AG04449 (cell line): ENCODE measurements at regions not wholly inside any gene's neighbourhood (a gene's known extent, or its start where the extent isn't known, plus 50 kb on each side); places are given as distances from the start of the nearest gene placed in this dataset.

Source experiments
- CTCF ChIA-PET: fragments of 350-600 bp; formaldehyde crosslinking; extraction: SDS; loops from one replicate; lab custom pipeline; 2021; ENCODE audit warnings: antibody characterized with exemption; lab: Yijun Ruan, JAX
- POLR2A ChIA-PET: fragments of 400-600, 350-600 bp; formaldehyde crosslinking; extraction: SDS; loops from one replicate; lab custom pipeline; 2020; ENCODE audit warnings: antibody characterized with exemption, inconsistent platforms; lab: Yijun Ruan, JAX
- DNase-seq: peaks from one replicate; pipeline ENCODE4 v3.0.0-alpha.2; 2010; ENCODE audit warnings: low read depth, low spot score
- H3K4me3 ChIP-seq: 2 replicates; pipeline ENCODE4 v1.5.1; 2011; ENCODE audit warnings: low read depth, mild to moderate bottlenecking, control low read depth, low read length
- TF ChIP-seq, protein P1 (sequence below): IDR thresholded peaks from one replicate; pipeline ENCODE4 v1.5.1; 2011; ENCODE audit warnings: mild to moderate bottlenecking, moderate library complexity, low read length, control low read depth, inconsistent platforms; ENCODE audit not compliant: insufficient read depth; ENCODE audit errors: missing control alignments

DNA sequence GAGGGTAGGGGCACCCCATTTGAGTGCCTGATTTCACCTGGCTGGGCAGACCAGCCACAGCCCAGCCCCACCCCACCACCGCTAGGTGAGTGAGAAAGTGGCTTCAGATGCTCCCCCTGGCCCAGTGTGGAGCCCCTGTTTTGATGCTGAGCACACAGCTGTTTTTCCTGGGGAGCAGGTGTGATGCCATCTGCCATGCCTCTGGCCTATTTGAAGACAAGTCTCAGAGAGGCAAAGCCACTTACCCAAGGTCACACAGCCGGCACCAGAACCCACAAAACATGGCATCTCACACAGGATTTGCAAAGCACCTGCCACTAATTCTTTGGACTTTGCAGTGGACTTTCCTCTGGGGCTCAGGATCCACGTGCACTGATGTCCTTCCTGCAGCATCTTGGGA, 131.3 kb downstream of the INHBB start:
- DNase-seq, result no peak
- H3K4me3 ChIP-seq, result no peak overlapping the region
- ChIA-PET CTCF (no interaction called here), POLR2A (no interaction called here)
- TF ChIP-seq, protein P1, sequence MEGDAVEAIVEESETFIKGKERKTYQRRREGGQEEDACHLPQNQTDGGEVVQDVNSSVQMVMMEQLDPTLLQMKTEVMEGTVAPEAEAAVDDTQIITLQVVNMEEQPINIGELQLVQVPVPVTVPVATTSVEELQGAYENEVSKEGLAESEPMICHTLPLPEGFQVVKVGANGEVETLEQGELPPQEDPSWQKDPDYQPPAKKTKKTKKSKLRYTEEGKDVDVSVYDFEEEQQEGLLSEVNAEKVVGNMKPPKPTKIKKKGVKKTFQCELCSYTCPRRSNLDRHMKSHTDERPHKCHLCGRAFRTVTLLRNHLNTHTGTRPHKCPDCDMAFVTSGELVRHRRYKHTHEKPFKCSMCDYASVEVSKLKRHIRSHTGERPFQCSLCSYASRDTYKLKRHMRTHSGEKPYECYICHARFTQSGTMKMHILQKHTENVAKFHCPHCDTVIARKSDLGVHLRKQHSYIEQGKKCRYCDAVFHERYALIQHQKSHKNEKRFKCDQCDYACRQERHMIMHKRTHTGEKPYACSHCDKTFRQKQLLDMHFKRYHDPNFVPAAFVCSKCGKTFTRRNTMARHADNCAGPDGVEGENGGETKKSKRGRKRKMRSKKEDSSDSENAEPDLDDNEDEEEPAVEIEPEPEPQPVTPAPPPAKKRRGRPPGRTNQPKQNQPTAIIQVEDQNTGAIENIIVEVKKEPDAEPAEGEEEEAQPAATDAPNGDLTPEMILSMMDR, result no peak

DNA sequence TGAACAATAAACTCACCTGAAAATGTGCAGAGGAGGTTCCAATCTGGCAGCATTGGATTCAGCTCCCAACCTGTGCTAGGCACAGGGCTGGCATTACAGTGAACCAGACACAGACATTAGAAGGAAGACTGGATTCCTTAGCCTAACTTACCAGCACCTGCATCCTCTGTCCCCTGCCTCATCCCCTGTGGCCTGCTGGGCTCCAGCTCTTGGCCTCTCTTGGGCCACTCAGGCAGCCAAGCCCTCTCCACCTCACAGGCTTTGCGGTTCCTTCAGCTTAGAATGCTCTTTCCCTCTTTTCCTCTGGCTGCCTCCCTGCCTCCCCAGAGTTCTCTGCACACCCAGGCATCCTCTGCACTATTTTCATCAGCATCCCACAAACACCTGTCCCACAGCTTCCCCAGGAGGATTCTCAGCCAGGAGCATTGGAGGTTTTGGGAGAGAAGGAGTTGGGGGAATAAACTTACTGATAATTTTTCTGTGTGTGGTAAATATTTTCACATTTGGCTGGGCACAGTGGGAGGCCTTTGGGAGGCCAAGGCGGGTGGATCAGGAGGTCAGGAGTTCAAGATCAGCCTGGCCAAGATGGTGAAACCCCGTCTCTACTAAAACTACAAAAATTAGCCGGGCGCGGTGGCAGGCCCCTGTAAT, 132.0 kb downstream of the INHBB start:
- TF ChIP-seq, protein P1, result no peak
- POLR2A ChIA-PET, result no interaction called here
- no peak for DNase-seq
- CTCF ChIA-PET, result interaction anchor here (0.8 kb wide), 1 partner anchor 43 kb away, joined by 3 read pairs; no protein-coding TSS in a partner anchor
- H3K4me3 ChIP-seq, result no peak overlapping the region

DNA sequence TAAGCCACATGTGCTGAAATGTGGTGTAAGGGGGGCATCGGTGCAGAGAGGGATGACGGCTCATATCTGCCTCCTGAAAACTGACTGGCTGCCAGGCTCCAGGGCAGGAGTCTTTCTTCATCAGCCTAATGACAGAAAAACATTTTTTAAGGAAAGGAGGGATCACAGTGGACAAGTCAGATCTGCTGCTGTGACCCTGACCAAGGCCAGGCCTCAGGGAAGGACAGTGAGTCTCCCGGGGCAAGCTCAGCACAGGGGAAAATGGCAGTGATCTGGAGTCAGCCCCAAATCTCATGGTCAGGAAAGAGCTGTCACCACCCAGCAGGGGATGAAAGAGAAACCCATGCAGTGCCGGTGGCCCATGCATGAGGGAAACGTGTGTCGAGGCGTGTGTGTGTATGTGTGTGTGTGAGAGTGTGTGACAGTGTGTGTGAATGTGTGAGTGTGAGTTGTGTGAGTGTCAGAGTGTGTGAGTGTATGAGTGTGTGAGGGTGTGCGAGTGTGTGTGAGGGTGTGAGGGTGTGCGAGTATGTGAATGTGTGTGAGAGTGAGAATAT, 134.5 kb downstream of the INHBB start:
- CTCF ChIA-PET, result interaction anchor here (0.7 to 1.4 kb wide), 3 partner anchors 14 to 191 kb away, joined by 3 to 4 read pairs (median 3); no protein-coding TSS in a partner anchor
- no peak for DNase-seq
- TF ChIP-seq, protein P1, result no peak
- no peak overlapping the region for H3K4me3 ChIP-seq
- POLR2A ChIA-PET, result no interaction called here

DNA sequence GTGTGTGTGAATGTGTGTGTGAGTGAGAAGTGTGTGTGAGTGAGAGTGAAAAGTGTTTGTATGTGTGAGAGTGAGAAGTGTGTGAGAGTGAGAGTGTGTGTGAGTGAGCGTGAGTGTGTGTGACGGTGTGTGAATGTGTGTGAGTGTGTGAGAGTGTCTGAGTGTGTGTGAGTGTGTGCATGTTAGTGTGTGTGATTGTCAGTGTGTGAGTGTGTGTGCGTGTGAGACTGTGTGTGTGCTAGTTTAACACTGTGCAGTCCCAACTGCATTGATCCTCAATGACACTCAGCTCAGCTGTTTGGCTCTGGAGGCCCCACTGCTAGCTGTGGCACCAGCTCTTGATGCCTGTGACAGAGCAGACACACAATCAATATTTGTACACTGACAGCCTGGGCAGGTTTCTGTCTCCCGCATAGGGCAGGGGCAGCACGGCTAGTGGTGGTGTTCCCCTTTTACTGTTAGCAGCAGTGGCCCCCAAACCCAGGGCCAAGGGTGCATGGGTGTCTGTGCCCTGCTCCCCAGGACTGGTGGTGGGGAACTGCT, 135.0 kb downstream of the INHBB start:
- POLR2A ChIA-PET, result interaction anchor here (0.5 kb wide), 1 partner anchor 80 kb away, joined by 4 read pairs; no protein-coding TSS in a partner anchor
- TF ChIP-seq, protein P1, result no peak

DNA sequence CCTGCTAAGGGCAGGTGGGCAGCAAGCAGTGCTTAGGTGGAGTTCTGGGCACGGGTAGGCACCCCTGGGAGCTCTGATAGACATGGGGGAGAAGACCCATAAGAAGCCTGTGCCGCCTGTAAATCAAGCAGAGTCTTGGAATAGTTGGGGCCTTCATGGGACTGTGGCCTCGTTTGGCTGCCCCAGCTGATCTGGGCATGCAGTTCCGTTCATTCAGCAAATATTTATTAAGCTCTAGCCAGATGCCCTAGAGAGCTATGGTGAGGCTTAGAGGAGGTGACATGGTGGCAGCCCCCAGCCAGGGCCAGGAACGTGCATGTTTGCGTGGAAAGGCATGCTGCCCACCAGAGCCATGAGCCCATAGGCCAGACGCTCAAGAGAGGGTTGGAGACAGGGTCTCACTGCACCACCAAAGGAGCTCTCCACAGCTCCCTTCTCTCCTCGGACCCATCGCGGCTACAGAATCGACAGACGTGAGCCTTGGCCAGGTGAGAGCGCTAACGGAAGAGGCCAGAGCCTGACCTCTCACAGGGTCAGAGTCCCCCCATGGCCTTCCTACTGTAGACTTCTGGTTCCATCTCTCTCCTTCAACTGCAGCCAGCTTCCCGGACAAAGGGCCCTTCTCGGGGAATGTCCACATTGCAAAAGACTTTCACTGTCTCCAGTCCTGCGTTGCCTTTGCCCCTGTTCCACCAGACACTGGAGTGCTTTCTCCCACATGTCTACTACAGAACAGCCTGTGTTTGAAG, 135.7 kb downstream of the INHBB start:
- DNase-seq, result no peak
- no peak overlapping the region for H3K4me3 ChIP-seq
- ChIA-PET CTCF (interaction anchor here (1.2 kb wide), 1 partner anchor 199 kb away, joined by 3 read pairs; no protein-coding TSS in a partner anchor), POLR2A (interaction anchor here (0.5 kb wide), 1 partner anchor 79 kb away, joined by 4 read pairs; no protein-coding TSS in a partner anchor)
- TF ChIP-seq, protein P1, result no peak

More for the DNA sequence above, 135.0 kb downstream of the INHBB start:
- CTCF ChIA-PET, result interaction anchor here (1.2 to 1.4 kb wide), 2 partner anchors 40 to 200 kb away, joined by 3 to 4 read pairs; no protein-coding TSS in a partner anchor
- no peak for DNase-seq
- H3K4me3 ChIP-seq, result no peak overlapping the region
